Muscle layer of colon (tissue), 2 donors: ENCODE measurements at regions not wholly inside any gene's neighbourhood (a gene's known extent, or its start where the extent isn't known, plus 50 kb on each side); places are given as distances from the start of the nearest gene placed in this dataset.
"Not testable (repeated sequence)": the region's sequence is repeated elsewhere in the genome, so short reads cannot be mapped to it uniquely, and the experiment has no call there.

ENCODE experiments used
- H3K27ac ChIP-seq: one replicate; pipeline ENCODE4 v1.7.0; 2013; ENCODE audit warnings: low read depth, mild to moderate bottlenecking, low read length, moderate library complexity
- H3K27me3 ChIP-seq, 2 donors: one replicate each; pipeline ENCODE4 v1.7.0; 2013; ENCODE audit warnings: low read length in 2 of 2, mild to moderate bottlenecking in 2 of 2; ENCODE audit not compliant: insufficient read depth in 2 of 2, control insufficient read depth in 1 of 2
- H3K36me3 ChIP-seq: one replicate; pipeline ENCODE4 v1.7.0; 2013; ENCODE audit warnings: mild to moderate bottlenecking, low read length; ENCODE audit not compliant: insufficient read depth
- H3K4me1 ChIP-seq: one replicate; pipeline ENCODE4 v1.7.0; 2013; ENCODE audit warnings: mild to moderate bottlenecking, low read length; ENCODE audit not compliant: insufficient read depth
- H3K4me3 ChIP-seq, 2 donors: one replicate each; pipeline ENCODE4 v1.7.0; 2013; ENCODE audit warnings: low read length in 2 of 2, low read depth in 1 of 2, mild to moderate bottlenecking in 1 of 2, moderate library complexity in 1 of 2
- H3K9ac ChIP-seq: one replicate; pipeline ENCODE4 v1.7.0; 2013; ENCODE audit warnings: low read length
- H3K9me3 ChIP-seq: one replicate; pipeline ENCODE4 v1.7.0; 2013; ENCODE audit warnings: mild to moderate bottlenecking, low read length
- donor health status: abdominal sarcoma.
- donor health status: Adenocarcinoma of cecum.

DNA sequence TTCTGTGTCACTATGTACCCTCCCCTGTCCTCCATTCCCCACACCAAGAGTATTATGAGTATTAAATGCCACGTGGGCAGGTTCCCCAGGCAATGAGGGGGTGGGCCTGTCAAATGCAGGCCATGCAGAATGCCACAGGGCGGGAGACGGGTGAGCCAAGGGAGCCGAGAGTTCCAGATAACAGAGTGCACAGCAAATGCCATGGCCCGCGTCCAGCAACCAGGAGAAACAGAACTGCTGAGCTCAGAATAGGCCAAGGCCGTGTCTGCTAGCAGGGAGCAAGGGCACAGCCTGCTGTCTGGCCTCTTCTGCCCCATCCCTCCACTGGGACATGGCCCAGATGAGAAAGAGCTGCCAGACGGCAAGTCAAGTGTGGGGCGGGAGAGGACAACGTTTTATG is 64.4 kb upstream of the PLGLB2 start:
- not testable (repeated sequence) for H3K36me3 ChIP-seq, H3K9me3 ChIP-seq, H3K4me1 ChIP-seq, H3K27me3 ChIP-seq, H3K9ac ChIP-seq, H3K27ac ChIP-seq, H3K4me3 ChIP-seq

- H3K9ac ChIP-seq, H3K4me1 ChIP-seq, H3K4me3 ChIP-seq, H3K27ac ChIP-seq, H3K36me3 ChIP-seq, H3K27me3 ChIP-seq, H3K9me3 ChIP-seq: not testable (repeated sequence)
Measured at GRCh38 chr2:87683961-87684360, 63.9 kb upstream of the PLGLB2 start.

DNA sequence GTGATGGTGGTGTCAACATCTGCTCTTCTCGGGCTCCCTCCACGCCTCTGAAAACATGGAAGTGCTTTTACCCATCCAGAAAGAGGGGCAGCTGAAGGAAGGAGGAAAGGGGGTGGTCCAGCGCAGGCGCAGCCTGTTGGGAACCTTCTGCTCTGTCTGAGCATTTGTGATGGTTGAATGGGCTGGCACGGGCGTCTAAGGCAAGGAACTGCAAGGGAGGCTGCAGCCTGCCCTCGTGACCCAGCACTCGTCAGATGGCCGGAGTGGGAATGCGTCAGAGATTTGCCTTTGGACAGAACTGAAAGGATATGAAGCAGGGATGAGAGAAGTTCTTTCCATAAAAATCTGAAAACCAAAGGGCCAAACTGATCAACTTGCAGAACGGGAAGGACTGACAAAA is 62.3 kb upstream of the PLGLB2 start:
- H3K4me3 ChIP-seq, H3K36me3 ChIP-seq, H3K27me3 ChIP-seq, H3K9ac ChIP-seq, H3K9me3 ChIP-seq, H3K4me1 ChIP-seq, H3K27ac ChIP-seq: not testable (repeated sequence)

- not testable (repeated sequence) for H3K36me3 ChIP-seq, H3K9ac ChIP-seq, H3K4me3 ChIP-seq, H3K27ac ChIP-seq, H3K27me3 ChIP-seq, H3K4me1 ChIP-seq, H3K9me3 ChIP-seq
Measured at GRCh38 chr2:87686873-87687549, 60.9 kb upstream of the PLGLB2 start.

DNA sequence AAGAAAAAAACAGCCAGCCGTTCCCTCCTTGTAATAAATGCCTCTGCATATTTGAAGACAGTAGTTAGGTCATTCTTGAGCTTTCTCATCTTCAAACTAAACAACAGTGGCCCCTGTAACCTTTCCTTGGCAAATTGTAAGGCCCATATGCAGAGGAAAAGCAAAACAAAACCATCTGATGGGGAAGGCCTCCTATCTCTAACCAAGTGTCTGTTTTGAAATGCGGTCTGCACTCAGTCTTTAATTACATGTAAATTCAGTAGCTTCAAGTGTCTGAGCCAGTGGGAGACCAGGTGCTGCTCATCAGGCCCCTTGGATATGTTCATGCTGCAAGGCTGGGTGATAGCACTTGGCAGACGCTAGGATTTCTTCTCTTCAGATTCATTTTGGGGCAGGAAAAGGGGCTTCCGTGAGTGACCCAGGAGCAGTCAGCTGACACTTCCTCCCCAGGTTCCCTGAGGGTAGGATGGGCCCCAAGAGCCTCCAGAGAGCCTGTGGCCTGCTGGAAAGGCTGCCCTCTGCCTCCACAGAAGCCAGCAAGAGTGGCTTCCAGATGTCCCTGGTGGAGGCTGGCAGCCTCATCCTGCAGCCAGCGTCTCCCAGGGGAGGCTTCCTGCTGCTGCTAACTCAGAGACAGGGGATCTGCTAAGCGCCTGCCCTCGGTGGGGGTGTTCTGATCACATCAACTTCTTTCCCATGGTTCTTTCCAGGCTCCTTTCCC is 60.2 kb upstream of the PLGLB2 start:
- H3K4me1 ChIP-seq, H3K9me3 ChIP-seq, H3K27me3 ChIP-seq, H3K9ac ChIP-seq, H3K36me3 ChIP-seq, H3K4me3 ChIP-seq, H3K27ac ChIP-seq: not testable (repeated sequence)

DNA sequence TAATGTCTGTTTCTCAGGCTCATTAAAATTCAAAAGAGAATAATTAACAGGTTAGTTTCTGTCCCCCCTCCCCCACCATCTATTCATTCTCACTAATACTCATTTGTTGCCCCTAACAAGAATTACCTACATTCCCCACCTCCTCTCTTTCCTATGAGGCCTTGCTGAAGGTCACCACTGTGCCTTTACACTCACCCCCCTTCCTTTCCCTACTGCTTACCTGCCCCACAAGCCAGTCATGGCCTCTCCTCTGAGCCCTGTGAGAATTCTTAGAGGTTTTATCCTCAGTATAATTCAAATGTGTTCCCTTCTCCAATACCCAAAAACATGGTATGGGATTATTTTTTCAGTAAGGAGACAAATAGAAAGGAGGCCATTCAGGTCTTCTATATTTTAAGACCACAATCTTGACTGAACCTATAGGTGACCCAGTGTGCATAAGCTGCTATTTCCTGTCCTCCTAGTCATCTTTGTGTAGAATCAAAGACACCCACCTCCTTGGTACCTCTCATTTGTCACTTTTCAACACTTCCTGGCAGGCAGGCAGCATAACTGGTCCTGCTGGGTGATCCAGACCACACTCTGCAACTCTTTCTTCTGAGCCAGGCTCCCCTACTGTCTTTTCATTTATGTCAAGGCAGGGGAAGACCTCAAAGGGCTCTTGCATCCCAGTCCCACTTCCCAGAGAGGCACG is 55.8 kb upstream of the PLGLB2 start:
- not testable (repeated sequence) for H3K4me1 ChIP-seq, H3K27ac ChIP-seq, H3K27me3 ChIP-seq, H3K36me3 ChIP-seq, H3K4me3 ChIP-seq, H3K9me3 ChIP-seq, H3K9ac ChIP-seq

DNA sequence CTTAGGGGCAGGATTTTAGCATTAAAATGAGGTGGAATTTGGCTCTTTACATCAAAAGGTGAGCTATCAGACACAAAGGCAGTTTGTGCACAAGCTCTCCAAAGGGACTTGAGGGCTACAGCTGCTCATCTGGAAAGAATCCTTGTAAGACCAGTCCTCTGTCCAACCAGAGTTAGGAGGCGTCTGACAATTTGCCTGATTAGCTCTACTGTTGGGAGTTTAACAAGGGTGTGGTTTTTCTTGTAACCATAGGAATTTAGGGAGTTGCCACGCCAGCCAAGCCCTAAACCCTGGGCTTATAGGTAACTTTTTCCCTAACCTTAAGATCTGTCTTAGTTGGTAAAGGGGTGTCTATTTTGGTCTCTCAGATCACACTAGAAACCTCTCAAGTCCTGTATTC is 55.0 kb upstream of the PLGLB2 start:
- H3K36me3 ChIP-seq, H3K9me3 ChIP-seq, H3K27ac ChIP-seq, H3K27me3 ChIP-seq, H3K4me3 ChIP-seq, H3K9ac ChIP-seq, H3K4me1 ChIP-seq: not testable (repeated sequence)

GRCh38 chr2:87693882-87694281 is 54.0 kb upstream of the PLGLB2 start:
- not testable (repeated sequence) for H3K36me3 ChIP-seq, H3K9me3 ChIP-seq, H3K4me3 ChIP-seq, H3K27ac ChIP-seq, H3K9ac ChIP-seq, H3K27me3 ChIP-seq, H3K4me1 ChIP-seq

DNA sequence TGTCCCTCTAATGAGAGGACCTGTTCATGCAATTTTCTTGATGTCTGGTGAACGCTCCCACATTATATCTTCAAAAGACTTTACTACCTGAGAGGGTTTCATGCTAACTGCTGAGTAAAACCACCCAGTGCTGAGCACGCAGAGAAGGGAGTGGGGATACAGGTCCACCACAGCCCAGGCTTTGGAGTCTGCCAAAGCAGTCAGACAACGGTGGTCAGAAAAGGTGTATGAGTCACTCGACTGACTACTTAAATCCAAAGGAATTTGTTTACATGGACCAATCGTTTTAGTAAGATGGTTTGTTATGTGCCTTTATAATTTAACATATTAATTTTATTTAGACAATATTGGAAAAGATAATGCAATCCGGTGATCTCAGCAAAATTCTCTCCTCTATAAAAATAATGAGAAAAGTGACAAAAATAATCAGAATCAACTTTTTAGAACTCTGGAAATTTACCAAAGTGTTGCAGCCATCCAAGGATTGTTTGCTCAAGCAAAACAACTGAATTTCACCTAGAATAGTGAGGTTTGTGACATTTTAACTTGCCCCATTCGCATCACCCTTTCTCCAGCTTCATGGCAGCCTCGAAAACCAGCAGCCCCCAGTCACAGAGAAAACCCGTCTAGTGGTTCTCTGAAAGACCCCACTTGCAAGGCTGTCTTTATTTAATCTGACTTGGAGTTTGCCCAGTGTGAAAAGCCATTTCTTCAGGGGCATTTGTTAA is 52.1 kb upstream of the PLGLB2 start:
- H3K9me3 ChIP-seq, H3K4me3 ChIP-seq, H3K9ac ChIP-seq, H3K27ac ChIP-seq, H3K4me1 ChIP-seq, H3K36me3 ChIP-seq, H3K27me3 ChIP-seq: not testable (repeated sequence)
